G401 (cell line): ENCODE measurements at regions not wholly inside any gene's neighbourhood (a gene's known extent, or its start where the extent isn't known, plus 50 kb on each side); places are given as distances from the start of the nearest gene placed in this dataset.
"Not testable (repeated sequence)": the region's sequence is repeated elsewhere in the genome, so short reads cannot be mapped to it uniquely, and the experiment has no call there.

ENCODE experiments used
- DNase-seq: peaks from one replicate; pipeline ENCODE4 v3.0.0-alpha.2; 2015; ENCODE audit warnings: low spot score
- in situ Hi-C: cut with HindIII; loops from 2 replicates; pipeline ENCODE4 v1.10.0; 2016; ENCODE audit warnings: low sequenced_read_pairs, mixed read lengths

GRCh38 chr3:168813225-168813802 is 717.6 kb upstream of the GOLIM4 start:
- in situ Hi-C loops: no loop called here
- DNase-seq: no peak

- no peak for DNase-seq
- in situ Hi-C loops: no loop called here
Measured at GRCh38 chr3:168812234-168812633, 716.5 kb upstream of the GOLIM4 start.

GRCh38 chr3:168808596-168808995 is 712.9 kb upstream of the GOLIM4 start:
- DNase-seq: no peak
- in situ Hi-C loops: no loop called here

DNA sequence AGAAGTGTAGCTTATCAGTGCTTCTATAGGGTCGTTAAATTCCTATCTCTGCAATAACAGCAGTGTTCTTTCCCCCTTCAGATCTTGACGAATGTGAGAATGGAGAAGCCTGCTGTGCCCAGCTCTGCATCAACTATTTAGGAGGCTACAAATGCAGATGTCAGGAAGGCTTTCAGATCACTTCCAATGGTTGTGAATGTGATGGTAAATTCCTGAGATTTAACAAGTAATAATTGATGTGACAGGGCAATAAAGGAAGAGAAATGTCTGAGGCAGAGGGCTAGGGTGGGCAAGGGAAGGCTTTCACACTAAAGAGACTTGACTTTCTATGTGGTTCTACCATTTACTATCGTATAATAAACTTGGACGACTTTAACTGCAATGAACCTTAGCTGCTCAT is 711.7 kb upstream of the GOLIM4 start:
- in situ Hi-C loops: no loop called here
- no peak for DNase-seq

DNA sequence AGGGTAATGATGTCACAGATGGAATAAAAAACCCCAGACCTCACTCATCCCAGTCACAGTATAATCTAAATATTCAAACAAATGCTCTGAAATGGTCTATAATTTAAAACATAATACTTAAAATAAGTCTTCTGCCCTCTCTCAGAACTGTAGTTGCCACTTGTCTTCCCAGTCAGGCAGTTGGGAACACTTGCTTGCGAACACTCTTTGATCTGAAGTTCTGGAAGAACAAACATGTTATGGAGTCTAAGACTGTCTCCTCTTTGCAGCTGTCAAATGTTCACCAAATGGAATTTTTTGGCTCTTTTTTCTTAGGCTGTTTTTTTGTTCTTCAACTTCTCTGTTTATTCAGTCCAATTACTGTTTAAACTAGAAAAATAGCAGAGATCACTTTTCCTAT is 711.1 kb upstream of the GOLIM4 start:
- DNase-seq: no peak
- in situ Hi-C loops: no loop called here

DNA sequence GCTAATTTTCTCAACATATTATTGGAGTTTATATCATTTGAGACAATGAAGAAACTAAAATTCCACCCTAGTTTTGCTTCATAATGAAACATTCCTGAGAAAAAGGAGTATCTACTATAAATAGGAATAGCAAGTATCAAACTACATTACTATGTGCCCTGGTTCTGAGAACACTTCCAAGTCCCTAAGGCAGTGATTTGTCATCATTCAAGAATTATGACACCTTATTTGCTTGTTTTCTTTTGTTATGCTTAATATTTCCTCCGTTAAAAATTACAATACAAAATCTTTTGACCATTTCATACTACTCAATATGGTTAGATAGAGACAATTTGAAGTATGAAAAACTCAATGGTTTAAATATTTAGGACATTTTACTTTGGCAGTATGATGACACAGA is 707.8 kb upstream of the GOLIM4 start:
- DNase-seq: no peak
- in situ Hi-C loops: no loop called here

DNA sequence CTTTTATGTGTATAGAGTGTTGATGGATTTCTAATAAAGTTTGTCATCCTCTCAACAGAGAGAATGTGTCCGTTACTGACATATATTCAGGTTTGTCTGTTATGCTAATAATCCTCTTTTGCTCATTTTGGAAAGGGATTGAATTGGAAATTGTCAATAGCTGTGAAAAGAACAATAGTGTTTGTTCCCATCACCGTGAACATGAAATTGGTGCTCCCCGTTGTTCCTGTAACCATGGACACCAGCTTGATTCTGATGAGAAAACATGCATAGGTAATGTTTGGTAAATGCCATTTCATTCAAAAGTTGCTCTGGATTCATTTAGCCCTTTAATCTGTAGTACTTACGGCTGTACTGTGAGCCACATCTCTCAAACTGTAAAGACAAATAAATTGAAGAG is 707.0 kb upstream of the GOLIM4 start:
- in situ Hi-C loops: no loop called here
- DNase-seq: no peak

DNA sequence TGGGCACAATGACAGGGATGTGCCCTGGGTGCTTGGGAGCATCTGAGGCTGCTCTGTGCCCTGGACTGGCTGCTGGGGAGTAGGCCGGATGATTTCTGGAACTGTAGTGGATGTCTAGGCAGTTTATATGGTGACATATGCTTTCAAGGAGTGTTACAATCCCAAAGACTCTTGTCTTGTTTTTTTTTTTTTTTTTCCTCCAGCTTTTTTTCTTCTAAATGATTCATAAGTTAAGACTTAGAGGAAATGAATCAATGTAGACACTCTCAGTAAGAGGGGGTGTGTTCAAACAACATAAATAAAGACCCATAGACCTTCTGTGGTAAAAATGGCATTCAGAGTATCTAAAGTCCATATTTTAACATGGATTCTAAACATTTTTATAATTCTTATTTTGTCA is 706.1 kb upstream of the GOLIM4 start:
- no peak for DNase-seq
- in situ Hi-C loops: no loop called here

- no peak for DNase-seq
- in situ Hi-C loops: no loop called here
Measured at GRCh38 chr3:168796339-168796738, 700.6 kb upstream of the GOLIM4 start.

- in situ Hi-C loops: no loop called here
- no peak for DNase-seq
Measured at GRCh38 chr3:168794427-168794826, 698.7 kb upstream of the GOLIM4 start.

DNA sequence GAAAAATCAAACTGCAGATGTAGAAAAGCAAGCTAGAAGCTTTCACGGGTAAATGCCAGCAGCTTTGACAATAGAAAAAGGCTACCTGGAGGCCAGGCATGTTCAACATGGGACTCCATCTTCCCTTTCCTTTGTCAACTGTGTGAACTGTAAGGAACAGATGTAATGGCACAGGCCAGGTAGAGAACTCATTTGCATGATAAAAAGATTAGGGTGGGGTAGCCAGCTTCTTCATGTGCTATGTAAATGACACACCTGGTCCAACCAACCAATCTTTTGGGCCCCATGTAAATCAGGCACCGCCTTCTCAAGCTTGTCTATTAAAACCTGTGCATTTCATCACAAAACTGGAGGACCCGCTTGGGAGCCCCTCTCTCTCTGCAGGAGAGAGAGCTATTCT is 686.5 kb upstream of the GOLIM4 start:
- in situ Hi-C loops: no loop called here
- DNase-seq: no peak

GRCh38 chr3:168779970-168780645 is 684.4 kb upstream of the GOLIM4 start:
- DNase-seq, in situ Hi-C loops: not testable (repeated sequence)

DNA sequence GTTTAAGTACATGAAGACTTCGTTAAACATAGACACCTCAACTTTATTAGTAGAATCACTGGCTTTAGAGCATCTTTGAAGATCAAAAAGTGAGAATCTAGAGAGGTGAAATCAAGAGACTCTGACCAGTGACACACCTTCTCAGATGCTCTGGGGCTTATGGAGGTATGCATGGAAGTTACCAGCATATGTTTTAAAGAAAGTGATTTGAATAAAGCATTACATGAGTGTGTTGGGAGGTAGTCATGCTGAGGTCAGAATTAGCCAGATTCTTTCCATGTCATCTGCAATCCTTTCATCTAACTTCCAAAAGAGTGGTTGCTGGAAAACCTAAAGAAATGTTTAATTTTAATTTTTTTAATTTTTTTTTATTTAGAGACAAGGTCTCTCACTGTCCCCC is 658.0 kb upstream of the GOLIM4 start:
- in situ Hi-C loops: no loop called here
- no peak for DNase-seq

DNA sequence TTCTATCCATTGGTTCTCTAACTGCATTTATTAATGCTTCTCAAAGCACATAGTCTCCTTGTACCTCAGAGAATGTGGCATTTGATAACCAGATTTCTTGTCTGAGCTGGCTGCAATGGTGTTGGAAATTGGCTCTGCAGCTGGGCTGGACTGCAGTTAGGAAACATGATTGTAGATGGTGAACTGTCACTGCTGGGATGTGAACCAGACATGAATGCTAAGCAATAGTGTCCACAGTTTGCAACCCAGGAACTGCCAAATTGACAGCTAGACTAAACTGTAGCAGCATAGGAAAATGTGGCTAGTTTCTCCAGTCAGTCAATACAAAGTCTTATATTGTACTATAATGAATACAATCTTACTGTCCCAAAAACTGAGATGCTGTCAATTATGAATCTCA is 656.6 kb upstream of the GOLIM4 start:
- DNase-seq: no peak
- in situ Hi-C loops: no loop called here

DNA sequence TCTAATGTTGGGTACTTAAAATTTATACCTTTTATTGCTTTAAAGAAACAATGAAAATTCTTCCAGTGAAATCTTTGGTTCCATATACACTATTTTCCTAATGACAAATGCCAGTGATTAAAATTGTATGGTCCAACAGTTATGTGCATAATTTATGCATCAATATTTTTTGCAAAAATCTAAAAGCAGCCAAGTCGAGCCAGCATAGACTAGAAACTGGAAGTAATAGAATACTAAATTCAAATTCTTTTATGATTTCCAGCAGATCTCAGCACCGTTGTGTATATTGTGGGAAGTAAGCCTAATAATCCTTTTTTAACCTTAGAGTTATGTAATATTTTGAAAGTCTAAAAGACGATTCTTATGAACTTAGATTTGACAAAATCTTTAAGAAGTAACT is 652.0 kb upstream of the GOLIM4 start:
- no peak for DNase-seq
- in situ Hi-C loops: no loop called here

- in situ Hi-C loops: no loop called here
- DNase-seq: no peak
Measured at GRCh38 chr3:168738527-168739325, 643.0 kb upstream of the GOLIM4 start.

DNA sequence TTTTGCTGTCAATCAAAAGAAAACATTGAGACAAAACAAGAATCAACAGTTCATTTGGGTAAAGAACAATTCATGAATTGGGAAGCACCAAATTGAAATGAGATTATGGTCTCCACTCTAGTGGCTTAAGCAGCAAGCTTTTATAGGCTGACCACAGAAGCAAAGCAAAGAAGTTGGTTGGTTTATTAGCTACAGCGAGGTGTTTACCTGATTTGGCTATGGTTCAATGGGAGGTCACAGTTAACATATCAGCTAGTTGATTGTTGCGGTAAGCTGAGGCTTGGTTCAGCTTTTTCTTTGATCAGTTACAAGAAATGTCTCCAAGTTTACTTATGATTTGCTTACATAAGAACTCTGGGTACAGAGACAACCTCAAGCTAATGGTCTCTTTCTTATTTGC is 640.5 kb upstream of the GOLIM4 start:
- in situ Hi-C loops: no loop called here
- DNase-seq: no peak

DNA sequence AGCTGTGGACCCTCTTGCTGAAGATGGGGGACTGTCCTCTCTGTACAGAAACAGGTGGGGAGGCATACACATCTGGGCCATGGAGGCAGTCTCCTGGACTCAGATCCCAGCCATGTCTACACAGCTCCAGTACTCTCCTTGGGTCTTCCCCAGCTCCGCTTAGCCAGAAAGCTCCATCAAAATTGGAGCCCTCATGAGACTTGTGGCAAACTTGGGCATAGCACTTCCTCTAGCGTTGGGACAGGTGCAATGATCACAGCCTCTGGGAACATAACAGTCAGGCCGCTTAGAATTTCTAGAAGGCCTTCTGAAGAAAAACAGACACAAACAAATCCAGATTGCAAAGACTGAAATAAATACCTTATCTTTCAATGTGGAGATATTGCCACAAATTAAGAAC is 634.3 kb upstream of the GOLIM4 start:
- in situ Hi-C loops: no loop called here
- DNase-seq: no peak

GRCh38 chr3:168722091-168722490 is 626.4 kb upstream of the GOLIM4 start:
- in situ Hi-C loops: no loop called here

DNA sequence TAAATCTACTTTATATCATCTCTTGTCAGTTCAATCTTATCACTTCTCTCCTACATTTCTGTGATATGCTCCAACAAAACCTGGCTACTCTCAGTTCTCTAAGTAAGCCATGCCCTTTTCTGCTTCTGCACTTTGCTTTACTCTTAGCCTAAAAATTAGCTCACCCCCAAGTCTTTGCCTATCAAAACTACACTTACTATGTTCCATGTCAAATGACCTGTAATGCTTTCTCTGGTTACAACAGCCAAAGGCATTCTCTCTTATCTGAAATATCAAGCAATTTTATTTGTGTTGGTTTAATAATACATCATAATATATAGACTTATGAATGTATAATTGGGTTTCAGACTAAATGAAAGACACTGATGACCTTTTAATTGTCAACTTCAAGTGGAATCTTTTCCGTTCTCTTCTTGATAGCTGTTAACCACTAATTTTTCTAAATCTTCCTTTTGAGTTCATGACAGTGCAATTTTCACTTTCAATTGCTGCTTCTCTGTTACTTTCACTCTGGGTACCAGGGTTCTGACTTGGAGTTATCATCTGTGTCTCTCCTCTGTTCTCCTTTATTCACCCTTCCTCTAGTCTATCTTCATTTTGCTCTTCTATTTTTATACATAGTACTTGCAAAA is 619.0 kb upstream of the GOLIM4 start:
- in situ Hi-C loops: no loop called here
- no peak for DNase-seq

More at GRCh38 chr3:168722091-168722490, 626.4 kb upstream of the GOLIM4 start:
- DNase-seq: no peak
